Natural killer cell (primary cell): ENCODE measurements at regions not wholly inside any gene's neighbourhood (a gene's known extent, or its start where the extent isn't known, plus 50 kb on each side); places are given as distances from the start of the nearest gene placed in this dataset.

Experiments
- ATAC-seq, 3 donors: fragments of 150-1000 bp in 2 of 3; fragments of 200-7000 bp in 1 of 3; cut with Tn5 transposase; 1 replicate in 1 of 3; 2 replicates in 2 of 3; pipeline ENCODE4 v1.10.0; 2021; ENCODE audit warnings: mild to moderate bottlenecking in 2 of 3, moderate library complexity in 2 of 3
- DNase-seq, 2 donors: peaks; one replicate each; pipeline versions ENCODE4 v3.0.0 to v3.0.0-alpha.2; 2013 to 2021; ENCODE audit warnings: mixed read lengths in 1 of 2
- H3K27ac ChIP-seq: one replicate; pipeline ENCODE4 v1.5.1; 2013; ENCODE audit warnings: mild to moderate bottlenecking, low read length
- H3K27me3 ChIP-seq: one replicate; pipeline ENCODE4 v1.6.1; 2013; ENCODE audit warnings: low read length; ENCODE audit not compliant: control insufficient read depth, insufficient read depth
- H3K36me3 ChIP-seq: one replicate; pipeline ENCODE4 v1.6.1; 2013; ENCODE audit warnings: low read length; ENCODE audit not compliant: control insufficient read depth, insufficient read depth
- H3K4me1 ChIP-seq: one replicate; pipeline ENCODE4 v1.6.1; 2013; ENCODE audit warnings: low read length; ENCODE audit not compliant: control insufficient read depth, insufficient read depth
- H3K4me3 ChIP-seq: one replicate; pipeline ENCODE4 v1.5.1; 2013; ENCODE audit warnings: low read length
- H3K9me3 ChIP-seq: one replicate; pipeline ENCODE4 v1.6.1; 2013; ENCODE audit warnings: low read length; ENCODE audit not compliant: control insufficient read depth, insufficient read depth
- H3K27ac Mint-ChIP-seq, 2 donors: one replicate each; pipeline ENCODE4 v1.8.0; 2022; ENCODE audit warnings: mild to moderate bottlenecking in 2 of 2, mixed read lengths in 2 of 2, moderate library complexity in 1 of 2
- H3K27me3 Mint-ChIP-seq, 2 donors: one replicate each; pipeline ENCODE4 v1.8.0; 2022; ENCODE audit warnings: low read depth in 2 of 2, mixed read lengths in 2 of 2
- H3K36me3 Mint-ChIP-seq: one replicate; pipeline ENCODE4 v1.8.0; 2022; ENCODE audit warnings: mixed read lengths
- H3K4me1 Mint-ChIP-seq, 2 donors: one replicate each; pipeline ENCODE4 v1.8.0; 2022; ENCODE audit warnings: mixed read lengths in 2 of 2
- H3K4me3 Mint-ChIP-seq: one replicate; pipeline ENCODE4 v1.8.0; 2022; ENCODE audit warnings: mild to moderate bottlenecking, moderate library complexity, mixed read lengths
- H3K9me3 Mint-ChIP-seq, 2 donors: one replicate each; pipeline ENCODE4 v1.8.0; 2022; ENCODE audit warnings: mixed read lengths in 2 of 2
- WGBS: methylation state at CpG from one replicate; pipeline ENCODE4 v1.1.7; 2013; ENCODE audit warnings: missing lambda C conversion rate; ENCODE audit not compliant: insufficient coverage; 5-methylcytosine and 5-hydroxymethylcytosine counted together
- intact Hi-C: fragments of 100-400 bp; cut with micrococcal nuclease; formaldehyde crosslinking; loops from one replicate; pipeline ENCODE4 v1.14.2; 2022
- TF ChIP-seq, protein P1 (sequence below): fragments of 200-600 bp; IDR thresholded peaks from one replicate; pipeline ENCODE4 v1.8.0; 2022; ENCODE audit warnings: antibody characterized with exemption

DNA sequence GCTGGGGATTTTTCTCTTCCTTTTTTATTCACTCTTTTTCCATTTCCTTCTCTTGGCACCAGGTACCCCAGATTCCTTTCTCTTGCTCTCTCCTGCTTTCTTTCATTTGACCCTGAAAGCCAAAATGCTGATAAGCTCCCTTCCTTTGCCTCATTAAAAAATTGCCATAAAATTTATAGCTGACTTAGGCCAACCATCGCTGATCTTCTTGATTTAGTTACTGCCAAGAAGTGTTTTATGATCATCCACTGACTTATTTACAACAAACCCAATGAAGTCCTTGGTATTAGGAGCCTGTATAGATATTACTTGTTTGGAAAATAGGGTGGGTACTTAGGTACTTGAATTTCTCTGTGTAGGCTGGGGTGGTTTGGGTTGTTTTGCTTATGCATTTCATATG, 173.2 kb upstream of the PHYHIPL start:
- H3K27ac Mint-ChIP-seq, result no peak overlapping the region
- Histone ChIP-seq H3K9me3 (no peaks in the 10 kb centered on the region), H3K4me1 (no peaks in the 10 kb centered on the region), H3K4me3 (no peak overlapping the region), H3K36me3 (no peaks in the 10 kb centered on the region), H3K27ac (no peak overlapping the region), H3K27me3 (no peaks in the 10 kb centered on the region)
- TF ChIP-seq, protein P1, sequence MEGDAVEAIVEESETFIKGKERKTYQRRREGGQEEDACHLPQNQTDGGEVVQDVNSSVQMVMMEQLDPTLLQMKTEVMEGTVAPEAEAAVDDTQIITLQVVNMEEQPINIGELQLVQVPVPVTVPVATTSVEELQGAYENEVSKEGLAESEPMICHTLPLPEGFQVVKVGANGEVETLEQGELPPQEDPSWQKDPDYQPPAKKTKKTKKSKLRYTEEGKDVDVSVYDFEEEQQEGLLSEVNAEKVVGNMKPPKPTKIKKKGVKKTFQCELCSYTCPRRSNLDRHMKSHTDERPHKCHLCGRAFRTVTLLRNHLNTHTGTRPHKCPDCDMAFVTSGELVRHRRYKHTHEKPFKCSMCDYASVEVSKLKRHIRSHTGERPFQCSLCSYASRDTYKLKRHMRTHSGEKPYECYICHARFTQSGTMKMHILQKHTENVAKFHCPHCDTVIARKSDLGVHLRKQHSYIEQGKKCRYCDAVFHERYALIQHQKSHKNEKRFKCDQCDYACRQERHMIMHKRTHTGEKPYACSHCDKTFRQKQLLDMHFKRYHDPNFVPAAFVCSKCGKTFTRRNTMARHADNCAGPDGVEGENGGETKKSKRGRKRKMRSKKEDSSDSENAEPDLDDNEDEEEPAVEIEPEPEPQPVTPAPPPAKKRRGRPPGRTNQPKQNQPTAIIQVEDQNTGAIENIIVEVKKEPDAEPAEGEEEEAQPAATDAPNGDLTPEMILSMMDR, result no peak
- no peaks in the 10 kb centered on the region for H3K27me3 Mint-ChIP-seq
- WGBS, result 100% methylated on average over 1 of the region's 1 CpG
- DNase-seq, result no peak
- ATAC-seq, result no peak
- no peaks in the 10 kb centered on the region for H3K4me1 Mint-ChIP-seq
- peaks cover 2 to 5% of the 10 kb centered on the region in 2 donors for H3K9me3 Mint-ChIP-seq
- no peaks in the 10 kb centered on the region for H3K36me3 Mint-ChIP-seq
- no peak overlapping the region for H3K4me3 Mint-ChIP-seq
- intact Hi-C loops, result no loop called here

DNA sequence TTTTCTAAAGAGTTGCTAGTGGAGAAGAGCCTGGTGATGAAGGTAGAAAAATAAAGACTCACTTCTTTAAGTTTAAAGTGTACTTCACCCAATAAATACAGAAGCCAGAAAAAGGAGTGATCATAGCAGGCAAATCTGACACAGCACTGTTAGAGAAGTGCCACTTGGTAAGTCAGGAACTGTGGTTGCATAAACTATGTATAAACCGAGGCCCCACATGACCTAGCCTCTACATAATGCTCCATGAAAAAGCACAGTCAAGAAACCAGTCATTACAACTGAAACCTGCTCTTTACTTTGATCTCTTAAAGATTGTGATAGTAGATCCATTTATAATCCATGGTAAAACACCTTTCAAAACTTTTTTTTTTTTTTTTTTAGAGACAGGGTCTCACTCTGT, 172.1 kb upstream of the PHYHIPL start:
- intact Hi-C loops, result no loop called here
- Mint-ChIP-seq H3K4me1 (no peaks in the 10 kb centered on the region), H3K9me3 (peaks cover 2 to 5% of the 10 kb centered on the region in 2 donors), H3K27ac (no peak overlapping the region), H3K4me3 (no peak overlapping the region), H3K36me3 (no peaks in the 10 kb centered on the region), H3K27me3 (no peaks in the 10 kb centered on the region)
- H3K27me3 ChIP-seq, result no peaks in the 10 kb centered on the region
- H3K4me1 ChIP-seq, result no peaks in the 10 kb centered on the region
- TF ChIP-seq, protein P1, result no peak
- H3K27ac ChIP-seq, result no peak overlapping the region
- no peak overlapping the region for H3K4me3 ChIP-seq
- ATAC-seq (no peak), DNase-seq (no peak)
- no peaks in the 10 kb centered on the region for H3K36me3 ChIP-seq
- WGBS, result 88% methylated on average over 1 of the region's 1 CpG
- no peaks in the 10 kb centered on the region for H3K9me3 ChIP-seq

- WGBS, result 65% methylated on average over 2 of the region's 4 CpGs
- no peaks in the 10 kb centered on the region for H3K27me3 Mint-ChIP-seq
- no peaks in the 10 kb centered on the region for H3K4me1 ChIP-seq
- peaks cover 2% of the 10 kb centered on the region in 2 donors for H3K9me3 Mint-ChIP-seq
- no peaks in the 10 kb centered on the region for H3K4me1 Mint-ChIP-seq
- no peak overlapping the region for H3K27ac ChIP-seq
- H3K36me3 ChIP-seq, result no peaks in the 10 kb centered on the region
- H3K4me3 Mint-ChIP-seq, result no peak overlapping the region
- no peak for ATAC-seq
- H3K27me3 ChIP-seq, result no peaks in the 10 kb centered on the region
- no peaks in the 10 kb centered on the region for H3K36me3 Mint-ChIP-seq
- no peak overlapping the region for H3K4me3 ChIP-seq
- TF ChIP-seq, protein P1, result no peak
- no peaks in the 10 kb centered on the region for H3K9me3 ChIP-seq
- intact Hi-C loops, result no loop called here
- no peak overlapping the region for H3K27ac Mint-ChIP-seq
- DNase-seq, result no peak
Observed at GRCh38 chr10:59006511-59007306, 169.7 kb upstream of the PHYHIPL start.
